GM19452 (cell line): ENCODE measurements at regions not wholly inside any gene's neighbourhood (a gene's known extent, or its start where the extent isn't known, plus 50 kb on each side); places are given as distances from the start of the nearest gene placed in this dataset.

ENCODE experiments used
- ATAC-seq: cut with Tn5 transposase; IDR thresholded peaks from one replicate; pipeline ENCODE4 v1.9.1; 2021; ENCODE audit not compliant: unreplicated experiment

- no peak for ATAC-seq
Observed at GRCh38 chr4:163621821-163622220, 127.3 kb downstream of the TMA16 start.

DNA sequence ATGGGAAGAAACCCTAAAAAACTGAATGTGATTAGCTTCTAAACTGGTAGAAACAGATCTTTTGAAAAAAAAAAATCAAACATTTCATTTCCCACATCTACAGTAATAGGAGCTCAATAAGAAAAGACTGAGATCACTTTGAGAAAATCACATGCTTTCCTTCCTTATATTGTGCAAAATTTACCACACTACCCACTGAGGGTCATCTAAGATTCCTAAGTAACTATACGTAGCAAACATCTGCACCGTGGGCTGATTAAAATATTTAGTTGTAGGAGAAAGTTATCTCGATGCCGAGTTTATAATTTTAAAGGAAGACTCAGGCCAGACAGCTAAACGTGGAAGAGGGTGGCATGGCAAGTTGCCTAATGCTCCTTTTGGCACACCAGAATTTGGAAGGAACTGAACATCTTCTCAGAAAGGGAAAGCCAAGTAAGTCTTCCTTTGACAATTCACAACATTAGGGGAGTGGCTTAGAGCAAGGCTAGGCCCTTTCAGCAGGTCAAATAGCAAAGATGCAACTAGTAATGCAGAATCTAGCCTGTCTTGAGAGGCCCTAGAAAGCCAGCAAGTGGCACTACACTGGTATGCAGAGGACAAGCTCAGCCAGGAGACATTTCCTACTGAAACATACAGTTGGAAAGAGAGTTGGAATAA is 128.0 kb downstream of the TMA16 start:
- ATAC-seq, result no peak

- ATAC-seq, result no peak
Observed at GRCh38 chr4:163623787-163624186, 129.3 kb downstream of the TMA16 start.

- ATAC-seq, result no peak
Observed at GRCh38 chr4:163624727-163625126, 130.2 kb downstream of the TMA16 start.

DNA sequence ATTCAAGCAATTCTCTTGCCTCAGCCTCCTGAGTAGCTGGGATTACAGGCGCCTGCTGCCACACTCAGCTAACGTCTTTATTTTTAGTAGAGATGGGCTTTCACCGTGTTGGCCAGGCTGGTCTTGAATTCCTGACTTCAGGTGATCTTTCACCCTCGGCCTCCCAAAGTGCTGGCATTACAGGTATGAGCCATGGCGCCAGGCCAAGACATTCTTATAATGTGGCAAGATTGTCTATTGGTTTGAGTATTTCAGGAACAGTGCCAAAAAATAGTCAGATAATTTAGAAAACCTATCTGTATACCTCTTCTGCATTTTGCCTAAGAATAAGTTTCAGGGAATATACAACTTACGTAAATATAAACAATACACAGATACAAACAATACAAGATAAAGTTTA is 136.8 kb downstream of the TMA16 start:
- ATAC-seq, result no peak

DNA sequence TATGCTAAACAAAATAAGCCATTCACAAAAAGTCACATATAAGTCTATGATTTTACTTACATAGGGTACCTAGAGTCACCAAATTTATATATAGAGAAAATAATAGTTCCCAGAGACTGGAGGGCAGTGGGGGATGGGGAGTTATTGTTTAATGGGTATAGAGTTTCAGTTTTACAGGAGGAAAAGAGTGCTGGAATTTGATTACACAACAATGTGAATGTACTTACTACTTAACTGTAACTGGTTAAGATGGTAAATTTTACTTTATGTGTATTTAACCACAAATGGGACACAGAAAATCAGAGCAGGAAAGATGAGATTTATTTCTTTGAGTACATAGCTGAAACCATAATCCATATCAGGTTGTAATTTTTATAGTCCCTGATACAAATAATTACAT is 144.4 kb downstream of the TMA16 start:
- no peak for ATAC-seq

DNA sequence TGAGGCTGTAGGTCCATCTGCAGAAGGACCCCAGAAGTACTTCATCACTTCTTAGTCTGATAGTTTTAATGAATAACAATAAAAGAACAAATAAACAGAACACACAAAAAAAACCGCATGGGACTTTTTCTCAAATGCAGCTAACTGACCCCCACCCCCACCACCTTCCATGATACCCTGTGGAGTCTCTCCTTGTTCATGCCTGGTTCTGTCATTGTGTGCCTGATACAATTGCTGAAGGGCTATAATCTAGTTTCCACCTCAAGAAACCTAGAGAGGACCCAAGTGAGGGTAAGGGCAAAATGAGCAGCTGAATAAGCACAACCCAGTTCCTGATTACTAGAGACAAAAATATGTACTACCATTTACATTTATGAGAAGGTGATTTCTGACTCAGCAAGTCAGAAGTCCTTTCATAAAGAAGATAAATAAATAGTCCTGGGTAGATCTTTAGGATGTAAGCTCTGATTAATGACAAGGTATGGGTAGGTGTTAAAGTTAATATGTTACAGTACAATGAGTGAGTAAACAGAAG is 155.1 kb downstream of the TMA16 start:
- ATAC-seq, result no peak

- ATAC-seq, result no peak
Observed at GRCh38 chr4:163651761-163652160, 157.3 kb downstream of the TMA16 start.

DNA sequence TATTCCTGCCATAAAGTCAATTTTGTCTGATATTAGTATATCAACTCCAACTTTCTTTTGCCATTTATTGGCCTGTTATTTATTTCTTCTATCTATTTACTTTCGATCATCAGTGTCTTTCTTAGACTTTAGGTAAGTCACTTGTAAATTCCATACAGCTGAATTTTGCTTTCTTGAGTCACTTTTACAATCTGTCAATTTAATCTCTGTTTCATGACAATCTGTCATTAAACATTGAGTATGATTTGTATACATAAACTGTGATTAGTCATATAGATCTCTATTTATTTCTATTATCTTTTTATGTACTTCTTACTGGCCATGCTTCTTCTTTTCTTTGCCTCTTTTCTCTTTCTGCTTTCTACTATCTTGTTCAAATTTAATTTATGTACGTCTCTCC is 160.1 kb downstream of the TMA16 start:
- ATAC-seq, result no peak

GRCh38 chr4:163660636-163661035 is 166.1 kb downstream of the TMA16 start:
- no peak for ATAC-seq

DNA sequence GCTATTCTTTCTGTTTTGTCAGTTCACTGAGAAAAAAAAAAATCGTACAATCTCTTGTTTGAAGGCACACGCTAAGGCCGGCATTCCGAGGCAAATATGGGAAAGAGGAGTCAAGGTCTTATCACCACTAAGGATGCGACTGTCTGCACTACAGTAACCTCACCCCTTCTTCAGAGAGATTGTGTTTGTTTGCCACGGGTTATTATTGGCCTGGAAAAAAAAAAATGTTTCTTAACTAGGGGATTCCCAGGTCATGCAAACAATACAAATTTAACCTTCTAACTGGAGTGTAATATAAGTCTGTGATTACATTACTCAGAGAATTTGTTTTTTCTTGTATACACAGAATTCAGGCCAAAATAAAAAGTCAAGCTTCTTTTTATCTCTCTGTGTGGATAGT is 168.3 kb downstream of the TMA16 start:
- ATAC-seq, result no peak

GRCh38 chr4:163663454-163664225 is 169.2 kb downstream of the TMA16 start:
- ATAC-seq, result peak; percentile 80

DNA sequence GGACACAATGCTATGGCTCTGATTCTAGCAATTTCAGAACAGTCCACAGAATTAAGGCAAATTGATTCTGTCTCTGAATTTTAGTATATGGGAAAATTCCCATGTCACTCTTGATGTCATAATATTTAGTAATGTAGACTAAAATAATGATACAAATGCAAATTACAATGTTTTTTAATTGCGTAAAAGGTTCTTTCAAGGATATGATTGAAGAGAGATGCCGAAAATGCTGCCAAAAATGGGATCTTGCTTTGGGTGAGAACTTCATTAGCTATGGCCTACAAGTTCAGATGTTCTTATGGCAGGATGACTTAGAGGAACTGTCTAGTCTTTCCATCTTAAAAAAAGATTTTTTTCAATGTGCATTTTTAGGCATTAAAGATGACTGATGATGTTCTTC is 170.6 kb downstream of the TMA16 start:
- no peak for ATAC-seq

DNA sequence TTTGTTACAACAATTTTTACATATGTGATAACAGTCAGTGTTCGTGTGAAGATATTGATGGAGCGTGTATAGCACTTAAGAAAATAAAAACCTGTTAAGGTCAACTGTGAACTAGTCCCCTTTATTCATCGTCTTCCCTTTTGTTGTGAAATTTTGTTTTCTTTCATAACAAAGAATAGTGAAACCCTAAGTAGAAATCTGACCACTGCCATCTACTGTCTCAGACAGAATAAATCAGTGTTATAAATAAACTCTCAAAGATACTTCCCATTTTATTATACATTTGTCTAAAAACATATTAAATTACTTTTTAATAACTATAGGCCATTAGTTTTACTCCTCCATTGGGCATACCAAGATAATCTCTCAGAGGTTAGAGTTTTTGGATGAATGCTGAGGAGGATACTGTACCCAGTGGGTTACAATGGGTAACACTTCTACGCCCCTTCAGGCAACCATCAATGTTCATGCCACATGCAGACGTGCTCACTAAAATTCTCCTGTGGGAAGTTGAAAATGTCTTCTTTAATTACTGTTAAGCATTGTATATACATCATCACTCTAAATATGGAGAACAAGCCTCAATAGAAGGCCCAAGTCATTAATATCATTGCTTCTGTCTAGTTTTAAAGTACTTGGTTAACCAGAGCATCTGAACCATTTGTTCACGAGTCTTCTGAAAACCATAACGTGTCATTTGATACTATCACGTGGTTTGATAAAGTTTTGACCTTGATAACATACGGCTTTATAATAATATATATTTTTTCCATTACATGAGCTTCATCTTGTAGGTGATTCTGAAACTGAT is 171.2 kb downstream of the TMA16 start:
- peak; percentile 37 for ATAC-seq

- no peak for ATAC-seq
Observed at GRCh38 chr4:163666332-163666873, 171.9 kb downstream of the TMA16 start.

- no peak for ATAC-seq
Observed at GRCh38 chr4:163672751-163673150, 178.3 kb downstream of the TMA16 start.

DNA sequence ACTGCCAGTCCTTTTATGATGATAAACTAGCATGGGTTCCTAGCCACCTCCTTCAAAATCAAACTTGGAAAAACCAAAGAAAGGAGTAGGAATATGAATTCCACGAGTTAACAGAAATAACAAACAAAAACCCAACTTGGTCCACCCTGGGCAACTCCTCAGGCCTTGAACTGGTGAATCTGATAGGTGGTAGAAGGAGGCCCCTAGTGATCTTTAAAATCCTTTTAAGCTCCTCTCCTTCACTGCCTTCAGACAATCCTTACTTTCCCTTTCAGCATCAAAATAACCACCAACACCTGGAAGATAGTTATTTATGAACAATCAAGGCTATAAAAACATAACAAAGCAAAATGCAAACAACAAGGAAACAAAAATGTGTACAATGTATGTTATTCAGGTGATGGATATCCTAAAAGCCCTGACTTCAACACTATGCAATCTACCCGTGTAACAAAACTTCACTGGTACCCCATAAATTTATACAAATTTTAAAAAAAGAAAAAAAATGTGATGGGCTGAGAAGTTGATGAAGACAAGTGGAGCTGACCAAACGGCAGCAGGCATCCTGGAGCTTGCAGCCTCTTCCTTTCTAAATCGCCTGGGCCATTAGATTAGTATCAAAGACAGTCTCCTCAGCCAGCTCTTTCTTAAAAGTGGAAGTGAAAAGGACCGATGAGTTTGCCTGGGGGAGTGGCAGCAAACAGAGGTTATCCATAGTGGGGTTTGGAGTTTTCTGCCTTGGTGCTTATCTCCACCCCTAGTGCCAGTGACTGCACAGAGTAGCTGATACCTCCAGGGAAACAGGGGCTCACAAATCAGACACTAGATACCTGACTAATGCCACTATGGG is 179.6 kb downstream of the TMA16 start:
- ATAC-seq, result no peak

DNA sequence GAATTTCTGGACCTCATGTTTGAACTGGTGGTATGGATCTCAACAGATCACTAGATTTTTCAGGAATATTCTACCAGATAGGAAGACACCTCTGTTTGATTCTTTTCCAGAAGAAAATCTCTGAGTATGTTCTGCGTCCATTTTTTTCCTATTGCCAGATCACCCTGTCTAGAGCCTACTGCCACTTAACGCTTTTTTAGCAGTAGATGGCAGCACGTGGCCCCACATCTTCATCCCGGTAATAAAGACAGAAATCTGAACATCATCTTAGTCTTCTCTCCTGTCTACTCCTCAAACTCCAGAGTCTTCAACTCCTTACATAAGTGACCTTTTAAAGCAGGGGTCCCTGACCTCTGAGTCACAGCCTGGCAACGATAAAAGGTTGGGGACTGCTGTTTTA is 184.7 kb downstream of the TMA16 start:
- no peak for ATAC-seq

DNA sequence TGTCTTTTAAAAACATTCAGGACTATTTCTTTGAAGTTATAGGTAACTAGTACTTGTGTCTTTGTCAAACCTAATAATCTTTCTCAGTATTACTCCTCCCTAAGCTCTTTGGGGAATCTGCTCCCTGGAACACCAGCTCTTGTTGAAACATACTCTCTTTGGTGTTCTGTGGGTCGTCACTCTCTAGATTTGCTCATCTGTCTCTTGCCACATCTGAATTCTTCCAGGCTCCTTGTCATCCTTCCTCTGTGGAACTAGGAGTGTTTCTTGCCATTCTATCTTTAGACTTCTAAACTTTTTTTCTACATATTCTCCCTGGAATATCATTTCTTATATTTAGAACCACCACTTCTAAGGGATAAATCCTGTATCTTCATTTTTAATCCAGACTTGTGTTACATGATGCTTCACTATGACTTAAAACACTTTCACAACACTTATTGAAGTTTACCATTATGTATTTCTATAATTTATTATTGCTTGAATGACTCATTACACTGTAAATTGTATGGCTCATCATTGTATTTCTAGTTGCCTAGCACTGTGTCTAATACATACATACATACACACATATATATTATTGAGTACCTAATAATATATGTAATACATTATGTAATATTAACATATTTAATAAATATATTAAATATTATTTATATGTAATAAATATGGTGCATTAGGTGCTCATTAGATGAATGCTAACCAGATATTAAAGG is 186.1 kb downstream of the TMA16 start:
- no peak for ATAC-seq
